Chondrocyte (in vitro differentiated cells): ENCODE measurements at regions not wholly inside any gene's neighbourhood (a gene's known extent, or its start where the extent isn't known, plus 50 kb on each side); places are given as distances from the start of the nearest gene placed in this dataset.

Source experiments
- DNase-seq: peaks from one replicate; pipeline ENCODE4 v3.0.0; 2021; ENCODE audit warnings: mixed read lengths, low spot score
- H3K27ac Mint-ChIP-seq: one replicate; pipeline ENCODE4 v1.8.0; 2021; ENCODE audit warnings: mild to moderate bottlenecking, moderate library complexity, mixed read lengths; ENCODE audit not compliant: unreplicated experiment
- H3K27me3 Mint-ChIP-seq: 2 replicates; pipeline ENCODE4 v1.8.0; 2021; ENCODE audit warnings: low read depth, mixed read lengths
- H3K36me3 Mint-ChIP-seq: 2 replicates; pipeline ENCODE4 v1.8.0; 2021; ENCODE audit warnings: low read depth, mixed read lengths
- H3K4me1 Mint-ChIP-seq: 2 replicates; pipeline ENCODE4 v1.8.0; 2021; ENCODE audit warnings: low read depth, mild to moderate bottlenecking, mixed read lengths
- H3K4me3 Mint-ChIP-seq: one replicate; pipeline ENCODE4 v1.8.0; 2021; ENCODE audit warnings: mild to moderate bottlenecking, moderate library complexity, mixed read lengths; ENCODE audit not compliant: unreplicated experiment
- H3K9me3 Mint-ChIP-seq: 2 replicates; pipeline ENCODE4 v1.8.0; 2021; ENCODE audit warnings: low read depth, mixed read lengths
- CTCF ChIP-seq: fragments of 200-600 bp; sonication (generic); IDR thresholded peaks from 2 replicates; pipeline ENCODE4 v1.5.0; 2021; ENCODE audit warnings: antibody characterized with exemption, mild to moderate bottlenecking, moderate library complexity

- H3K27ac Mint-ChIP-seq = no peak overlapping the region
- peaks cover 23% of the 10 kb centered on the region for H3K27me3 Mint-ChIP-seq
- no peak for TF ChIP-seq CTCF
- H3K9me3 Mint-ChIP-seq = no peaks in the 10 kb centered on the region
- no peak overlapping the region for H3K4me3 Mint-ChIP-seq
- no peak for DNase-seq
- H3K36me3 Mint-ChIP-seq = no peaks in the 10 kb centered on the region
- no peaks in the 10 kb centered on the region for H3K4me1 Mint-ChIP-seq
Observed at GRCh38 chr3:159432682-159433340, 555.8 kb upstream of the IL12A start.

GRCh38 chr3:159439346-159439745 lies 549.3 kb upstream of the IL12A start:
- Mint-ChIP-seq H3K36me3 (no peaks in the 10 kb centered on the region), H3K4me1 (no peaks in the 10 kb centered on the region), H3K27me3 (peaks cover 10% of the 10 kb centered on the region), H3K4me3 (no peak overlapping the region), H3K9me3 (peaks cover 7% of the 10 kb centered on the region), H3K27ac (no peak overlapping the region)
- no peak for DNase-seq
- TF ChIP-seq CTCF = no peak

GRCh38 chr3:159441279-159441678 lies 547.4 kb upstream of the IL12A start:
- Mint-ChIP-seq H3K27me3 (peaks cover 5% of the 10 kb centered on the region), H3K36me3 (no peaks in the 10 kb centered on the region), H3K4me3 (no peak overlapping the region), H3K27ac (no peak overlapping the region), H3K9me3 (peaks cover 7% of the 10 kb centered on the region), H3K4me1 (no peaks in the 10 kb centered on the region)
- DNase-seq = no peak
- TF ChIP-seq CTCF = no peak

GRCh38 chr3:159443266-159443665 lies 545.4 kb upstream of the IL12A start:
- no peaks in the 10 kb centered on the region for H3K36me3 Mint-ChIP-seq
- H3K27me3 Mint-ChIP-seq = peaks cover 2% of the 10 kb centered on the region
- H3K27ac Mint-ChIP-seq = no peak overlapping the region
- no peaks in the 10 kb centered on the region for H3K4me1 Mint-ChIP-seq
- no peak for DNase-seq
- no peak overlapping the region for H3K4me3 Mint-ChIP-seq
- TF ChIP-seq CTCF = no peak
- H3K9me3 Mint-ChIP-seq = peaks cover 7% of the 10 kb centered on the region

GRCh38 chr3:159447841-159448240 lies 540.8 kb upstream of the IL12A start:
- Mint-ChIP-seq H3K9me3 (no peaks in the 10 kb centered on the region), H3K36me3 (no peaks in the 10 kb centered on the region), H3K4me1 (peaks cover 8% of the 10 kb centered on the region), H3K4me3 (no peak overlapping the region), H3K27me3 (peaks cover 2% of the 10 kb centered on the region), H3K27ac (no peak overlapping the region)
- no peak for TF ChIP-seq CTCF
- DNase-seq = no peak
